Upper lobe of left lung (tissue), 4 donors: ENCODE measurements at regions not wholly inside any gene's neighbourhood (a gene's known extent, or its start where the extent isn't known, plus 50 kb on each side); places are given as distances from the start of the nearest gene placed in this dataset.

Experiments used
- CTCF ChIP-seq, 6 experiments: fragments of 450-650 bp in 4 of 6; fragments of 200-600 bp in 2 of 6; sonication (generic) in 2 of 6; IDR thresholded peaks; one replicate each; pipeline ENCODE4 v1.5.1; 2016 to 2019; ENCODE audit warnings: antibody characterized with exemption in 6 of 6
- POLR2AphosphoS5 ChIP-seq, 2 donors: sonication (generic); formaldehyde crosslinking; IDR thresholded peaks; one replicate each; pipeline ENCODE4 v1.5.1; 2017; ENCODE audit warnings: antibody characterized with exemption in 2 of 2

DNA sequence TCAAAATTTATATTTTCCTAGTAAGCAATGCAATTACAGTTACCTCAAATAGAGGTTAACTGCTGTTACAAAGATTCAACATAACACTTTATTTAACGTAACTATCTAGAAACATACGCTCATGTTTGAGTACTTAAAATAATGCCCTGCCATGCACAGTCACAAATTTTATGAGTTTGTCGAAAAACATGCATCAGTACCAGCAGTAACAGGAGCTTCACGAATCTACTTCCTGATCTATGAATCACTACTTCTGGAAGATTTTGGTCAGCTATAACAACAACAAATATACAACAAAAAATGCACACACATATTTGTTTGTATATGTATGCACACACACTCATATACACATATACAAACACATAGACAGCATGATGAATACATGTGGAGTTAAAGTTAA, 881.8 kb downstream of the FSCB start:
- TF ChIP-seq POLR2AphosphoS5 (IDR thresholded peaks at IDR 0.05), result no peak
- no peak for TF ChIP-seq CTCF (IDR thresholded peaks at IDR 0.05)
